ENCODE measurements at regions not wholly inside any gene's neighbourhood (a gene's known extent, or its start where the extent isn't known, plus 50 kb on each side); places are given as distances from the start of the nearest gene placed in this dataset.
A peak's percentile ranks its signal among the peaks of the same experiment; 100 is the strongest.

GRCh38 chr1:87226341-87226760, 102.3 kb upstream of the LMO4 start:
- no peak for FAIRE-seq
- no TSS peak for BruUV-seq (replicated peaks)

More at GRCh38 chr1:87226341-87226760, 102.3 kb upstream of the LMO4 start:
- no peak for DNase-seq (ENCODE audit: extremely low read depth in 1 of 4, low spot score in 3 of 4)
- no peak overlapping the region for H2AFZ ChIP-seq (ENCODE audit: low read depth, low read length)
- H3K36me3 ChIP-seq (ENCODE audit: control insufficient read depth, insufficient read depth, low read length), result no peaks in the 10 kb centered on the region
- intact Hi-C loops (cut with micrococcal nuclease) (no loop called here), in situ Hi-C loops (cut with MboI) (no loop called here)
- no peaks in the 10 kb centered on the region for H3K27me3 ChIP-seq (ENCODE audit: control insufficient read depth in 2 of 2, insufficient read depth in 2 of 2, low read length in 2 of 2)
- TF ChIP-seq TEAD1 (CRISPR knock-in tag; IDR thresholded peaks at IDR 0.05) (peak in 1 of 2 experiments; percentile 28; a peak in 1 of 4 replicates), NR1H2 (CRISPR knock-in tag; IDR thresholded peaks at IDR 0.05) (no peak), NFIC (IDR thresholded peaks at IDR 0.05) (no peak), PTTG1 (tag; IDR thresholded peaks at IDR 0.05; ENCODE audit: low read depth) (no peak), ATF4 (CRISPR knock-in tag; IDR thresholded peaks at IDR 0.05) (0 out of 2 replicates have a peak, but pooled peaks have one; percentile 36), SPI1 (IDR thresholded peaks at IDR 0.05; ENCODE audit: borderline replicate concordance, low read depth, low read length) (peak; percentile 95), CGGBP1 (CRISPR knock-in tag; IDR thresholded peaks at IDR 0.05) (no peak), SNIP1 (IDR thresholded peaks at IDR 0.05; ENCODE audit: low read depth) (no peak), POLR2AphosphoS2 (IDR thresholded peaks at IDR 0.05; ENCODE audit: low read length) (no peak), TEAD4 (IDR thresholded peaks at IDR 0.05; ENCODE audit: low read length) (peak; percentile 12; the same call in 1 of the 2 replicates), TEAD4 (CRISPR knock-in tag; IDR thresholded peaks at IDR 0.05; ENCODE audit: borderline replicate concordance) (no peak), ZBTB17 (CRISPR knock-in tag; IDR thresholded peaks at IDR 0.05) (no peak), KDM1A (IDR thresholded peaks at IDR 0.05) (no peak), ZNF76 (CRISPR knock-in tag; IDR thresholded peaks at IDR 0.05; ENCODE audit: borderline replicate concordance) (no peak), CTBP1 (IDR thresholded peaks at IDR 0.05; ENCODE audit: borderline replicate concordance) (peak; percentile 43; the same call in 1 of the 2 replicates)
- TF ChIP-seq, protein P1, sequence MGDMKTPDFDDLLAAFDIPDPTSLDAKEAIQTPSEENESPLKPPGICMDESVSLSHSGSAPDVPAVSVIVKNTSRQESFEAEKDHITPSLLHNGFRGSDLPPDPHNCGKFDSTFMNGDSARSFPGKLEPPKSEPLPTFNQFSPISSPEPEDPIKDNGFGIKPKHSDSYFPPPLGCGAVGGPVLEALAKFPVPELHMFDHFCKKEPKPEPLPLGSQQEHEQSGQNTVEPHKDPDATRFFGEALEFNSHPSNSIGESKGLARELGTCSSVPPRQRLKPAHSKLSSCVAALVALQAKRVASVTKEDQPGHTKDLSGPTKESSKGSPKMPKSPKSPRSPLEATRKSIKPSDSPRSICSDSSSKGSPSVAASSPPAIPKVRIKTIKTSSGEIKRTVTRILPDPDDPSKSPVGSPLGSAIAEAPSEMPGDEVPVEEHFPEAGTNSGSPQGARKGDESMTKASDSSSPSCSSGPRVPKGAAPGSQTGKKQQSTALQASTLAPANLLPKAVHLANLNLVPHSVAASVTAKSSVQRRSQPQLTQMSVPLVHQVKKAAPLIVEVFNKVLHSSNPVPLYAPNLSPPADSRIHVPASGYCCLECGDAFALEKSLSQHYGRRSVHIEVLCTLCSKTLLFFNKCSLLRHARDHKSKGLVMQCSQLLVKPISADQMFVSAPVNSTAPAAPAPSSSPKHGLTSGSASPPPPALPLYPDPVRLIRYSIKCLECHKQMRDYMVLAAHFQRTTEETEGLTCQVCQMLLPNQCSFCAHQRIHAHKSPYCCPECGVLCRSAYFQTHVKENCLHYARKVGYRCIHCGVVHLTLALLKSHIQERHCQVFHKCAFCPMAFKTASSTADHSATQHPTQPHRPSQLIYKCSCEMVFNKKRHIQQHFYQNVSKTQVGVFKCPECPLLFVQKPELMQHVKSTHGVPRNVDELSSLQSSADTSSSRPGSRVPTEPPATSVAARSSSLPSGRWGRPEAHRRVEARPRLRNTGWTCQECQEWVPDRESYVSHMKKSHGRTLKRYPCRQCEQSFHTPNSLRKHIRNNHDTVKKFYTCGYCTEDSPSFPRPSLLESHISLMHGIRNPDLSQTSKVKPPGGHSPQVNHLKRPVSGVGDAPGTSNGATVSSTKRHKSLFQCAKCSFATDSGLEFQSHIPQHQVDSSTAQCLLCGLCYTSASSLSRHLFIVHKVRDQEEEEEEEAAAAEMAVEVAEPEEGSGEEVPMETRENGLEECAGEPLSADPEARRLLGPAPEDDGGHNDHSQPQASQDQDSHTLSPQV (IDR thresholded peaks at IDR 0.05), result no peak
- H3K27ac ChIP-seq (ENCODE audit: extremely low read depth, low read depth, low read length), result no peak overlapping the region
- no peaks in the 10 kb centered on the region for H4K20me1 ChIP-seq (replicated peaks; ENCODE audit: control insufficient read depth, insufficient read depth, low read length)
- WGBS (ENCODE audit: insufficient coverage, low coverage, missing lambda C conversion rate), result 1% methylated on average over 8 of the region's 8 CpGs
- no peak overlapping the region for H3K4me2 ChIP-seq (ENCODE audit: insufficient read depth, low read length)
- no peaks in the 10 kb centered on the region for H3K79me2 ChIP-seq (ENCODE audit: control insufficient read depth, insufficient read depth, low read length)
- no peak overlapping the region for H3K9ac ChIP-seq (ENCODE audit: insufficient read depth in 1 of 2, low read depth in 2 of 2, low read length in 2 of 2)
- no peak overlapping the region for H3K4me3 ChIP-seq
- POLR2A ChIA-PET, result interaction anchor here (0.7 kb wide), 1 partner anchor 187 kb away, joined by 3 read pairs; no protein-coding TSS in a partner anchor
- H3K4me1 ChIP-seq (replicated peaks in 1 of 2; ENCODE audit: control insufficient read depth in 2 of 2, insufficient read depth in 2 of 2, low read length in 2 of 2), result no peaks in the 10 kb centered on the region
- peak; percentile 38; the same call in 1 of the 3 replicates for ATAC-seq
- CTCF ChIA-PET (ENCODE audit: low intra/inter-chr PET ratio), result no interaction called here
- no peaks in the 10 kb centered on the region for H3K9me1 ChIP-seq (ENCODE audit: control insufficient read depth, insufficient read depth, low read length)
- H3K9me3 ChIP-seq (replicated peaks; ENCODE audit: control insufficient read depth, insufficient read depth, low read depth, low read length), result no peaks in the 10 kb centered on the region
